Mesenchymal stem cell (in vitro differentiated cells and primary cell): ENCODE measurements at regions not wholly inside any gene's neighbourhood (a gene's known extent, or its start where the extent isn't known, plus 50 kb on each side); places are given as distances from the start of the nearest gene placed in this dataset.

Source experiments
- DNase-seq: peaks from one replicate; pipeline ENCODE4 v3.0.0-alpha.2; 2013
- H2AFZ ChIP-seq: one replicate; pipeline ENCODE4 v1.6.1; 2013; ENCODE audit warnings: low read depth, mild to moderate bottlenecking, control low read depth, inconsistent platforms, low read length, moderate library complexity
- H2AK5ac ChIP-seq: 2 replicates; pipeline ENCODE4 v1.6.1; 2013; ENCODE audit warnings: low read length, moderate library complexity, mild to moderate bottlenecking, inconsistent platforms; ENCODE audit not compliant: severe bottlenecking
- H2BK120ac ChIP-seq: one replicate; pipeline ENCODE4 v1.6.1; 2013; ENCODE audit warnings: low read depth, mild to moderate bottlenecking, inconsistent platforms, low read length, moderate library complexity
- H2BK12ac ChIP-seq, 2 experiments: one replicate each; pipeline ENCODE4 v1.6.1; 2013; ENCODE audit warnings: inconsistent platforms in 2 of 2, low read length in 2 of 2, mild to moderate bottlenecking in 2 of 2, moderate library complexity in 2 of 2, control low read depth in 1 of 2
- H2BK15ac ChIP-seq: one replicate; pipeline ENCODE4 v1.6.1; 2013; ENCODE audit warnings: mild to moderate bottlenecking, low read depth, inconsistent platforms; ENCODE audit not compliant: poor library complexity, severe bottlenecking
- H2BK5ac ChIP-seq: 2 replicates; pipeline ENCODE4 v1.6.1; 2013; ENCODE audit warnings: low read depth, mild to moderate bottlenecking, low read length, control low read depth, inconsistent platforms; ENCODE audit not compliant: poor library complexity, severe bottlenecking
- H3K14ac ChIP-seq, 2 experiments: one replicate each; pipeline ENCODE4 v1.6.1; 2013; ENCODE audit warnings: inconsistent platforms in 2 of 2, low read length in 2 of 2, control low read depth in 1 of 2, mild to moderate bottlenecking in 1 of 2, moderate library complexity in 1 of 2
- H3K18ac ChIP-seq, 2 experiments: one replicate each; pipeline ENCODE4 v1.6.1; 2013; ENCODE audit warnings: inconsistent platforms in 2 of 2, low read length in 2 of 2, control low read depth in 1 of 2, low read depth in 1 of 2, mild to moderate bottlenecking in 1 of 2
- H3K23ac ChIP-seq, 2 experiments: one replicate each; pipeline ENCODE4 v1.6.1; 2013; ENCODE audit warnings: inconsistent platforms in 2 of 2, low read length in 2 of 2, mild to moderate bottlenecking in 2 of 2, moderate library complexity in 2 of 2, control low read depth in 1 of 2
- H3K27ac ChIP-seq: 2 replicates; pipeline ENCODE4 v1.5.1; 2013; ENCODE audit warnings: mild to moderate bottlenecking, moderate library complexity, low read length, control low read depth, inconsistent platforms; ENCODE audit not compliant: poor library complexity, severe bottlenecking
- H3K27me3 ChIP-seq, 2 experiments: 2 replicates each; pipeline versions ENCODE4 v1.6.1 to v1.7.0; 2013; ENCODE audit warnings: low read length in 2 of 2, mild to moderate bottlenecking in 2 of 2, moderate library complexity in 2 of 2, control low read depth in 1 of 2, inconsistent platforms in 1 of 2; ENCODE audit not compliant: control insufficient read depth in 1 of 2, insufficient read depth in 1 of 2
- H3K36me3 ChIP-seq, 2 experiments: 2 replicates each; pipeline versions ENCODE4 v1.6.1 to v1.7.0; 2013; ENCODE audit warnings: low read length in 2 of 2, control low read depth in 1 of 2, inconsistent platforms in 1 of 2, low read depth in 1 of 2, mild to moderate bottlenecking in 1 of 2; ENCODE audit not compliant: insufficient read depth in 2 of 2, control insufficient read depth in 1 of 2
- H3K4ac ChIP-seq, 2 experiments: one replicate each; pipeline ENCODE4 v1.6.1; 2013; ENCODE audit warnings: inconsistent platforms in 2 of 2, low read length in 2 of 2, mild to moderate bottlenecking in 2 of 2, moderate library complexity in 2 of 2, control low read depth in 1 of 2, low read depth in 1 of 2
- H3K4me1 ChIP-seq: 2 replicates; pipeline ENCODE4 v1.6.1; 2013; ENCODE audit warnings: low read depth, low read length, control low read depth; ENCODE audit not compliant: control insufficient read depth, insufficient read depth
- H3K4me2 ChIP-seq: 2 replicates; pipeline ENCODE4 v1.6.1; 2013; ENCODE audit warnings: low read length, mild to moderate bottlenecking, inconsistent platforms; ENCODE audit not compliant: poor library complexity, severe bottlenecking
- H3K4me3 ChIP-seq, 2 experiments: 2 replicates each; pipeline versions ENCODE4 v1.5.1 to v1.7.0; 2013; ENCODE audit warnings: low read length in 2 of 2, mild to moderate bottlenecking in 2 of 2, control low read depth in 1 of 2, low read depth in 1 of 2; ENCODE audit not compliant: insufficient read depth in 1 of 2
- H3K79me1 ChIP-seq: replicated peaks from 2 replicates; pipeline ENCODE4 v1.6.1; 2013; ENCODE audit warnings: mild to moderate bottlenecking, control low read depth, low read length, inconsistent platforms; ENCODE audit not compliant: poor library complexity, severe bottlenecking
- H3K9ac ChIP-seq: 2 replicates; pipeline ENCODE4 v1.7.0; 2013; ENCODE audit warnings: mild to moderate bottlenecking, low read length, moderate library complexity
- H3K9me3 ChIP-seq: 2 replicates; pipeline ENCODE4 v1.7.0; 2013; ENCODE audit warnings: mild to moderate bottlenecking, low read length; ENCODE audit not compliant: control insufficient read depth
- H4K8ac ChIP-seq: one replicate; pipeline ENCODE4 v1.6.1; 2013; ENCODE audit warnings: inconsistent platforms, mild to moderate bottlenecking, low read length, moderate library complexity
- H4K91ac ChIP-seq: one replicate; pipeline ENCODE4 v1.6.1; 2013; ENCODE audit warnings: mild to moderate bottlenecking, low read length, inconsistent platforms
- WGBS: methylation state at CpG from one replicate; pipeline ENCODE4 v1.1.7; 2013; ENCODE audit warnings: mixed read lengths; 5-methylcytosine and 5-hydroxymethylcytosine counted together

- peak overlapping the region; percentile 20 for H2AFZ ChIP-seq
- H3K14ac ChIP-seq: no peak overlapping the region
- no peak overlapping the region for H2AK5ac ChIP-seq
- H3K4me2 ChIP-seq: no peak overlapping the region
- H2BK12ac ChIP-seq: peak overlapping the region in 1 of 2 experiments; percentile 7
- no peaks in the 10 kb centered on the region for H3K9me3 ChIP-seq
- no peak overlapping the region for H3K4me3 ChIP-seq
- no peak overlapping the region for H2BK15ac ChIP-seq
- no peaks in the 10 kb centered on the region for H3K4me1 ChIP-seq
- no peak overlapping the region for H3K23ac ChIP-seq
- H3K79me1 ChIP-seq: no peaks in the 10 kb centered on the region
- no peak overlapping the region for H3K4ac ChIP-seq
- H3K9ac ChIP-seq: peak overlapping the region; percentile 44
- DNase-seq: peak; percentile 36
- peak overlapping the region; percentile 35 for H4K8ac ChIP-seq
- H4K91ac ChIP-seq: no peak overlapping the region
- H2BK120ac ChIP-seq: no peak overlapping the region
- H3K18ac ChIP-seq: peak overlapping the region; percentile 10 to 46
- no peak overlapping the region for H3K27ac ChIP-seq
- H3K27me3 ChIP-seq: no peaks in the 10 kb centered on the region
- 66% methylated on average over 7 of the region's 7 CpGs for WGBS
- H3K36me3 ChIP-seq: no peaks in the 10 kb centered on the region
- no peak overlapping the region for H2BK5ac ChIP-seq
Measured at GRCh38 chr12:89862511-89863445, 154.1 kb upstream of the ATP2B1 start.

- H3K4ac ChIP-seq: no peak overlapping the region
- 45% methylated on average over 2 of the region's 3 CpGs for WGBS
- no peak overlapping the region for H3K18ac ChIP-seq
Measured at GRCh38 chr12:89861086-89861485, 152.4 kb upstream of the ATP2B1 start.

GRCh38 chr12:89859508-89860220 lies 151.0 kb upstream of the ATP2B1 start:
- no peaks in the 10 kb centered on the region for H3K79me1 ChIP-seq
- H2BK12ac ChIP-seq: no peak overlapping the region
- no peaks in the 10 kb centered on the region for H3K4me1 ChIP-seq
- no peak overlapping the region for H3K18ac ChIP-seq
- no peak overlapping the region for H3K27ac ChIP-seq
- no peak overlapping the region for H3K14ac ChIP-seq
- H3K36me3 ChIP-seq: no peaks in the 10 kb centered on the region
- no peak for DNase-seq
- no peak overlapping the region for H2BK120ac ChIP-seq
- H2BK5ac ChIP-seq: no peak overlapping the region
- H3K4ac ChIP-seq: no peak overlapping the region
- no peaks in the 10 kb centered on the region for H3K27me3 ChIP-seq
- no peak overlapping the region for H3K4me3 ChIP-seq
- H3K23ac ChIP-seq: no peak overlapping the region
- no peak overlapping the region for H4K8ac ChIP-seq
- no peak overlapping the region for H2BK15ac ChIP-seq
- H4K91ac ChIP-seq: no peak overlapping the region
- no peaks in the 10 kb centered on the region for H3K9me3 ChIP-seq
- no peak overlapping the region for H3K9ac ChIP-seq
- H2AFZ ChIP-seq: no peak overlapping the region
- 0% methylated on average over 1 of the region's 1 CpG for WGBS
- no peak overlapping the region for H3K4me2 ChIP-seq
- H2AK5ac ChIP-seq: no peak overlapping the region

More at GRCh38 chr12:89861086-89861485, 152.4 kb upstream of the ATP2B1 start:
- Histone ChIP-seq H2BK12ac (no peak overlapping the region), H4K8ac (no peak overlapping the region), H3K27me3 (no peaks in the 10 kb centered on the region), H3K36me3 (no peaks in the 10 kb centered on the region), H2AK5ac (no peak overlapping the region), H3K27ac (no peak overlapping the region), H4K91ac (no peak overlapping the region), H3K79me1 (no peaks in the 10 kb centered on the region), H3K4me1 (no peaks in the 10 kb centered on the region), H2BK15ac (no peak overlapping the region), H3K14ac (no peak overlapping the region), H3K23ac (no peak overlapping the region), H3K9ac (no peak overlapping the region), H3K9me3 (no peaks in the 10 kb centered on the region), H3K4me3 (no peak overlapping the region), H2BK5ac (no peak overlapping the region), H2BK120ac (no peak overlapping the region), H2AFZ (no peak overlapping the region), H3K4me2 (no peak overlapping the region)
- peak; percentile 20 for DNase-seq

GRCh38 chr12:89858718-89859117 lies 150.1 kb upstream of the ATP2B1 start:
- Histone ChIP-seq H3K9ac (no peak overlapping the region), H3K9me3 (no peaks in the 10 kb centered on the region), H2BK120ac (no peak overlapping the region), H4K8ac (no peak overlapping the region), H2BK15ac (no peak overlapping the region), H2BK5ac (no peak overlapping the region), H4K91ac (no peak overlapping the region), H3K4me1 (no peaks in the 10 kb centered on the region), H2BK12ac (no peak overlapping the region), H2AFZ (no peak overlapping the region), H3K79me1 (no peaks in the 10 kb centered on the region), H2AK5ac (no peak overlapping the region), H3K4me2 (no peak overlapping the region), H3K14ac (no peak overlapping the region), H3K36me3 (no peaks in the 10 kb centered on the region), H3K27me3 (no peaks in the 10 kb centered on the region), H3K4me3 (no peak overlapping the region), H3K4ac (no peak overlapping the region), H3K27ac (no peak overlapping the region), H3K18ac (no peak overlapping the region), H3K23ac (no peak overlapping the region)
- WGBS: 85% methylated on average over 3 of the region's 3 CpGs
- DNase-seq: no peak
